Keratinocyte (primary cell): ENCODE measurements at regions not wholly inside any gene's neighbourhood (a gene's known extent, or its start where the extent isn't known, plus 50 kb on each side); places are given as distances from the start of the nearest gene placed in this dataset.

Experiments used
- DNase-seq: peaks from one replicate; pipeline ENCODE4 v3.0.0-alpha.2; 2011; ENCODE audit warnings: low read depth, missing footprints, low spot score
- FAIRE-seq: peaks from 2 replicates; lab custom pipeline; 2011; peaks lifted over from hg19 to GRCh38; lab: Jason Lieb, UNC
- H2AFZ ChIP-seq: 2 replicates; pipeline ENCODE4 v1.6.0; 2012; ENCODE audit warnings: low read length, control low read depth, inconsistent platforms; ENCODE audit not compliant: control insufficient read depth
- H3K27ac ChIP-seq: 2 replicates; pipeline ENCODE4 v1.5.1; 2011; ENCODE audit warnings: low read length; ENCODE audit not compliant: control insufficient read depth, insufficient read depth
- H3K27me3 ChIP-seq: 3 replicates; pipeline ENCODE4 v1.6.0; 2011; ENCODE audit warnings: low read length; ENCODE audit not compliant: control insufficient read depth, insufficient read depth; ENCODE audit errors: extremely low read depth
- H3K36me3 ChIP-seq, 2 experiments: 2 replicates in 1 of 2; 3 replicates in 1 of 2; pipeline ENCODE4 v1.5.1; 2011; ENCODE audit warnings: low read length in 2 of 2, mild to moderate bottlenecking in 1 of 2; ENCODE audit not compliant: control insufficient read depth in 2 of 2, insufficient read depth in 2 of 2; ENCODE audit errors: extremely low read depth in 1 of 2
- H3K4me1 ChIP-seq: 3 replicates; pipeline ENCODE4 v1.5.1; 2011; ENCODE audit warnings: low read length; ENCODE audit not compliant: control insufficient read depth, insufficient read depth; ENCODE audit errors: extremely low read depth
- H3K4me2 ChIP-seq: 3 replicates; pipeline ENCODE4 v1.6.0; 2011; ENCODE audit warnings: low read depth, low read length; ENCODE audit not compliant: control insufficient read depth, insufficient read depth; ENCODE audit errors: extremely low read depth
- H3K4me3 ChIP-seq, 3 experiments: fragments of 200-600 bp in 1 of 3; sonication (generic) in 1 of 3; 2 replicates in 2 of 3; 3 replicates in 1 of 3; pipeline ENCODE4 v1.5.1; 2011 to 2016; ENCODE audit warnings: low read length in 3 of 3, mild to moderate bottlenecking in 3 of 3, control low read depth in 2 of 3, inconsistent platforms in 1 of 3, low read depth in 1 of 3, mixed read lengths in 1 of 3, mixed run types in 1 of 3, moderate library complexity in 1 of 3; ENCODE audit not compliant: control insufficient read depth in 2 of 3, insufficient read depth in 2 of 3; ENCODE audit errors: extremely low read depth in 1 of 3
- H3K79me2 ChIP-seq: 2 replicates; pipeline ENCODE4 v1.6.0; 2012; ENCODE audit warnings: low read length; ENCODE audit not compliant: control insufficient read depth, insufficient read depth
- H3K9ac ChIP-seq: 3 replicates; pipeline ENCODE4 v1.6.0; 2011; ENCODE audit warnings: low read length; ENCODE audit not compliant: control insufficient read depth, insufficient read depth; ENCODE audit errors: extremely low read depth
- H3K9me1 ChIP-seq: 3 replicates; pipeline ENCODE4 v1.6.0; 2011; ENCODE audit warnings: low read length; ENCODE audit not compliant: control insufficient read depth, insufficient read depth; ENCODE audit errors: extremely low read depth
- H3K9me3 ChIP-seq: 2 replicates; pipeline ENCODE4 v1.5.1; 2012; ENCODE audit warnings: low read depth, low read length; ENCODE audit not compliant: control insufficient read depth
- H4K20me1 ChIP-seq: 3 replicates; pipeline ENCODE4 v1.6.0; 2011; ENCODE audit warnings: low read length; ENCODE audit not compliant: control insufficient read depth, insufficient read depth; ENCODE audit errors: extremely low read depth
- CTCF ChIP-seq, 3 experiments: IDR thresholded peaks in 1 of 3; conservative IDR thresholded peaks in 1 of 3; optimal IDR thresholded peaks in 1 of 3; 2 replicates in 2 of 3; 3 replicates in 1 of 3; pipeline versions ENCODE3 to v1.5.1; 2011; ENCODE audit warnings: low read length in 3 of 3, mild to moderate bottlenecking in 3 of 3, moderate library complexity in 2 of 3, control low read depth in 1 of 3, inconsistent platforms in 1 of 3; ENCODE audit not compliant: insufficient read depth in 2 of 3; ENCODE audit errors: extremely low read depth in 1 of 3
- EZH2 ChIP-seq: IDR thresholded peaks from one replicate; pipeline ENCODE4 v1.6.1; 2012; ENCODE audit warnings: inconsistent platforms, mild to moderate bottlenecking, low read length, moderate library complexity
- dilution Hi-C: fragments of 300-500 bp; cut with MboI; formaldehyde crosslinking; loops from one replicate; pipeline ENCODE4 v1.7.0; 2020; ENCODE audit warnings: low sequenced_read_pairs; ENCODE audit not compliant: extremely low pct_ligation_motif_present

GRCh38 chr16:75909746-75910145, 183.5 kb upstream of the CPHXL start:
- H2AFZ ChIP-seq: no peak overlapping the region
- H3K9me1 ChIP-seq: no peaks in the 10 kb centered on the region
- DNase-seq: no peak
- no peak overlapping the region for H3K4me2 ChIP-seq
- H3K4me1 ChIP-seq: no peaks in the 10 kb centered on the region
- no peak for TF ChIP-seq EZH2
- TF ChIP-seq CTCF (optimal IDR thresholded peaks at IDR 0.05 in 1 of 3, IDR thresholded peaks at IDR 0.05 in 1 of 3, conservative IDR thresholded peaks at IDR 0.05 in 1 of 3; ENCODE audit: extremely low read depth in 1 of 3, insufficient read depth in 2 of 3, low read length in 3 of 3): no peak
- no peak overlapping the region for H3K27ac ChIP-seq
- no peak overlapping the region for H3K9ac ChIP-seq
- dilution Hi-C loops: no loop called here
- H3K4me3 ChIP-seq: no peak overlapping the region
- H3K9me3 ChIP-seq: no peaks in the 10 kb centered on the region
- no peaks in the 10 kb centered on the region for H3K79me2 ChIP-seq
- no peaks in the 10 kb centered on the region for H4K20me1 ChIP-seq
- no peaks in the 10 kb centered on the region for H3K27me3 ChIP-seq
- FAIRE-seq: no peak
- no peaks in the 10 kb centered on the region for H3K36me3 ChIP-seq

- no peaks in the 10 kb centered on the region for H3K9me1 ChIP-seq
These were observed 185.6 kb upstream of the CPHXL start for GRCh38 chr16:75911896-75912295.

More at GRCh38 chr16:75911896-75912295, 185.6 kb upstream of the CPHXL start:
- TF ChIP-seq CTCF (optimal IDR thresholded peaks at IDR 0.05 in 1 of 3, IDR thresholded peaks at IDR 0.05 in 1 of 3, conservative IDR thresholded peaks at IDR 0.05 in 1 of 3; ENCODE audit: extremely low read depth in 1 of 3, insufficient read depth in 2 of 3, low read length in 3 of 3): no peak
- TF ChIP-seq EZH2: no peak
- Histone ChIP-seq H3K4me3 (no peak overlapping the region), H3K27ac (no peak overlapping the region), H3K36me3 (no peaks in the 10 kb centered on the region), H3K9me3 (no peaks in the 10 kb centered on the region), H3K4me2 (no peak overlapping the region), H3K4me1 (no peaks in the 10 kb centered on the region), H4K20me1 (no peaks in the 10 kb centered on the region), H3K9ac (no peak overlapping the region), H3K79me2 (no peaks in the 10 kb centered on the region), H3K27me3 (no peaks in the 10 kb centered on the region), H2AFZ (no peak overlapping the region)
- DNase-seq (no peak), FAIRE-seq (no peak)
- dilution Hi-C loops: no loop called here
